ENCODE measurements at regions not wholly inside any gene's neighbourhood (a gene's known extent, or its start where the extent isn't known, plus 50 kb on each side); places are given as distances from the start of the nearest gene placed in this dataset.

- DNase-seq, result no peak
Measured at GRCh38 chr3:41064526-41064925, 134.8 kb upstream of the CTNNB1 start.

GRCh38 chr3:41065340-41065739 is 134.0 kb upstream of the CTNNB1 start:
- DNase-seq, result no peak

- DNase-seq, result no peak
Measured at GRCh38 chr3:41073190-41073589, 126.1 kb upstream of the CTNNB1 start.

GRCh38 chr3:41075975-41076374 is 123.3 kb upstream of the CTNNB1 start:
- DNase-seq, result no peak

- DNase-seq, result no peak
Measured at GRCh38 chr3:41076399-41076798, 122.9 kb upstream of the CTNNB1 start.

GRCh38 chr3:41080141-41080540 is 119.2 kb upstream of the CTNNB1 start:
- no peak for DNase-seq

GRCh38 chr3:41088882-41089281 is 110.4 kb upstream of the CTNNB1 start:
- no peak for DNase-seq

GRCh38 chr3:41089566-41089965 is 109.7 kb upstream of the CTNNB1 start:
- DNase-seq, result no peak

- DNase-seq, result no peak
Measured at GRCh38 chr3:41092844-41093243, 106.5 kb upstream of the CTNNB1 start.

GRCh38 chr3:41093476-41093875 is 105.8 kb upstream of the CTNNB1 start:
- DNase-seq, result no peak

- DNase-seq, result no peak
Measured at GRCh38 chr3:41094351-41094750, 105.0 kb upstream of the CTNNB1 start.

GRCh38 chr3:41095702-41096101 is 103.6 kb upstream of the CTNNB1 start:
- DNase-seq, result no peak

GRCh38 chr3:41097896-41098496 is 101.3 kb upstream of the CTNNB1 start:
- DNase-seq, result no peak

GRCh38 chr3:41101231-41101630 is 98.1 kb upstream of the CTNNB1 start:
- no peak for DNase-seq

- DNase-seq, result no peak
Measured at GRCh38 chr3:41102053-41102556, 97.2 kb upstream of the CTNNB1 start.

- DNase-seq, result no peak
Measured at GRCh38 chr3:41102750-41103149, 96.6 kb upstream of the CTNNB1 start.

- no peak for DNase-seq
Measured at GRCh38 chr3:41103200-41103599, 96.1 kb upstream of the CTNNB1 start.

GRCh38 chr3:41104147-41104546 is 95.2 kb upstream of the CTNNB1 start:
- no peak for DNase-seq

- no peak for DNase-seq
Measured at GRCh38 chr3:41106691-41107090, 92.6 kb upstream of the CTNNB1 start.

GRCh38 chr3:41111011-41111410 is 88.3 kb upstream of the CTNNB1 start:
- no peak for DNase-seq

- no peak for DNase-seq
Measured at GRCh38 chr3:41112466-41112865, 86.8 kb upstream of the CTNNB1 start.

- DNase-seq, result no peak
Measured at GRCh38 chr3:41115069-41115468, 84.2 kb upstream of the CTNNB1 start.

- no peak for DNase-seq
Measured at GRCh38 chr3:41116851-41117250, 82.5 kb upstream of the CTNNB1 start.

- DNase-seq, result peak; percentile 82
Measured at GRCh38 chr3:41117398-41117870, 81.9 kb upstream of the CTNNB1 start.
